ENCODE measurements at regions not wholly inside any gene's neighbourhood (a gene's known extent, or its start where the extent isn't known, plus 50 kb on each side); places are given as distances from the start of the nearest gene placed in this dataset.

GRCh38 chr2:144333143-144333555 is 186.8 kb downstream of the ZEB2 start:
- DNase-seq = no peak

DNA sequence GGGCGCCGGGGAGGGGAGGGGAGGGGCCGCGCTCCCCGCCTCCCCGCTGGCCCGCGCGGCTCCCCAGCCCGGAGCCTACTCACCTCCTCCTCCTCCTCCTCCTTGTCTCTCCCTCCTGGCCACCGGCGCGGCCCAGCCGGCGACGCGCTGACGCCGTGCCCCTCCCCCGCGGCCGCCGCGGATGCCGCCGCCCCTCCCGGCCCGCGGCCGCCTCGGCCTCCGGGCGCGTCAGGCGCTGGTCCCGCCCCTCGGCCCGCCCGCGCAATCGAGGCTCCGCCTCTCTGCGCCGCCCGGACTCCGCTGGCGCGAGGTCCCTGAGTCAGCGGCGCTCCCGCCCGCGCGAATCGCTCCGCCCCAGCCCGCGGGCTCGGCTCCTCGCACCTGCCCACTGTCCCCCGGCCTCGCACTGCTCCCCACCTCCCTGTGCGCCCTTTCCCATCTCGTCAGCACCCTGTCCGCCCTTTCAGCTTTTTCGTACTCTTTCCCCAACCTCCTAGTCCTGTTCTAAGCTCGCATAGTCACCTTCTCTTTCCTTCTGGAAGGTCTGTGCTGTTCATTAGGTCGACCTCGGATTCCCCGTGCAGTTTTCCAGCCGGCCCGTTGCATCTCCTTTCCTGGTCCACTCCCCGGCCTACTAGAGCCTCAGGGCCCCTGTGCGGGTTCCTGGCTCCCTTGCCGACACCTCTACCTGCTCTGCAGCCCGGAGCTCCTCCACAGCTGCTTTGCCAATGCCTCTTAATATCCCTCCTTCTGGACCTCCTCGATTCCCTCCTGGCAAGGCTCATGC is 187.4 kb downstream of the ZEB2 start:
- peak; percentile 83 to 87 for DNase-seq

DNA sequence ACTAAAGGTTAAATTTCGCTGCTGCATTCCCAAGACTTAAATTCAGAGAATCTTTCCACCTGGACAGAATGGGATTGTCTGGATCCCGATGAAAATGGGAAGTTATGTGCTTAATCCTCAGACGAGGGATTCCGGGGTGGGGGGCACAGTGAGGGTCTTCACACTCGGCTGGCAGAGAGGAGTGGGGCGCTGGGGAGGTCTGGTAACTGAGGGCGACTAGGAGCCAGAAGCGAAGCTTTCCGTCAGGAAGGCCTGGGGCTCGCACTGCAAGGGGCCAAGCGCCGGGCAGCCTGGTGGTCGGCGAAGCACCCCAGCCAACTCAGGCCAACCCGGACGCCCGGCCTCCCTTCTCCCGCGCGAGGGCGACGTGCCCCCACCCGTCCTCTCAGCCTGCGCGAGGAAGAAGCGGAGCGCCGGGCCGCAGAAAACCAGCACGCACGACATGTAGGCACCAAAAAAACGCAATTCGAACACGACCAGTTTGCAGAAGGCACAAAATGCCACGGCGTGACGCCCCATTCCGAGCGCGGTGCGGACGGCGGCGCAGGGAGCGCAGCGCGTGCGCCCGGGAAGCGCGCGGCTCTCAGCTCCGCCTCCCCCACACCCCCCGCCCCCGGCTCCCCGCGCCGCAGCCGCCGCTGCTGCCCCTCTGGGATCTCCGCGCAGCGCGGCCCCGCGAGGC is 188.1 kb downstream of the ZEB2 start:
- DNase-seq = no peak

DNA sequence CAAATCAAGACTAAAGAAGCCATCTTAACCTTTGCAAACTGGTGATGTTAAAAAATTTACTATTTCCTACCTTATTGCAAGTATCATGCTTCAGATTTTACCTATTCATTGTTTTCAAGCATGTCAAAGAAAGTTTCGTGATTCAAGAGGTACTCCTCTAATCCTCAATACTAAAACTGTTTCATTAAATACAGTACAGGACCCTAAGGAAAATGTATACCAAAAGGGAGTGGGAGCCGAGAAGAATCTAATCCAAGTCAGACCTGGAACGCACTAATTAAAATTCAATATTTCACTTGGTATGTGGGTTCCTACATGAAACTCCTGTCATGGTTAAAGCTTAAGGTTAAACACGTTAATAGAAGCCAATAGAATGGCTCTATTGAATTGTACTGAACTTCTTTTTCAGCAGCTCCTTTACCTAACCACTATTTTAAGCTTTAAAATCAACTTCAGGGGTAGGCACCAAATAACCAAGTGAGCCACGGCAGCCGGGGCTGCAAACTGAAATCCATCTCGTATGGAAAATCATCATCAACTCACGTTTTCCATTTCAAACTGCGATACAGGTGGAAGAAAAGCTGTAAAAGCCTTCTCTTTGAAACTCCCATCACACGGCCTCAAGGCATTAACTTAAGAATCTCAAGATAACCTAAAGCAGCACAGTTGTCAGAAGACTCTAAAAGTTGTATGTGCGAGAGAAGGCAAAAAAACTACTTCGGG is 188.8 kb downstream of the ZEB2 start:
- DNase-seq = peak in 1 of 2 donors; percentile 12

DNA sequence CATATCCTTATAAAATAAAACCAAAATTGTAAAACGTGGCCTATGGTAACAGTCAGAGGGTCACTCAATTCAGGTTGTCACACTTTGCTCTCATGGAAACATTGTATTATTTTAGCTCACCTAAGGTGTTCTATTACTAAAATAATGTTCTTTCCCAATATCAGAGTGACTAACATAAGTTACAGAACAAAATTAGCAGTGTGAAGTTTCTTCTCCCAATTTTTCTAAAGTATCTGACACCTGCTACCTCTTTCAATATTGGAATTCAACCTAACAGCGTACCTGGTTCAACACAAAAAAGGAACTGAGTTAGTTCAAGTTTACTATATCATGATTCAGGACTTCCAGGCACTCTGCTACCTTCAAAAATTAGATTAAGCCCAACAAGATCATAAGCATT is 190.4 kb downstream of the ZEB2 start:
- no peak for DNase-seq

DNA sequence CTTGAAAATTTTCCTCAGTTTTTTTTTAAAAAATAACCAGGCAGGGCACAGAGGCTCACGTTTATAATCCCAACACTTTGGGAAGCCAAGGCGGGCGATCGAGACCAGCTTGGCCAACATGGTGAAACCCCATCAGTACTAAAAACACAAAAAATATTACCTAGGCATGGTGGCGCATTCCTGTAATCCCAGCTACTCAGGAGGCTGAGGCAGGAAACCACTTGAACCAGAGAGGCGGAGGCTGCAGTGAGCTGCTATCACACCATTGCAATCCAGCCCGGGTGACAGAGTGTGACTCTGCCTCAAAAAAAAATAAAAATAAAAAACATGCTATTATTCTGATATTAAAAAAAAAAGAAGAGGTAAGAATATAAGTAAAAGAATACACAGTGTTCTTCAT is 191.0 kb downstream of the ZEB2 start:
- no peak for DNase-seq

DNA sequence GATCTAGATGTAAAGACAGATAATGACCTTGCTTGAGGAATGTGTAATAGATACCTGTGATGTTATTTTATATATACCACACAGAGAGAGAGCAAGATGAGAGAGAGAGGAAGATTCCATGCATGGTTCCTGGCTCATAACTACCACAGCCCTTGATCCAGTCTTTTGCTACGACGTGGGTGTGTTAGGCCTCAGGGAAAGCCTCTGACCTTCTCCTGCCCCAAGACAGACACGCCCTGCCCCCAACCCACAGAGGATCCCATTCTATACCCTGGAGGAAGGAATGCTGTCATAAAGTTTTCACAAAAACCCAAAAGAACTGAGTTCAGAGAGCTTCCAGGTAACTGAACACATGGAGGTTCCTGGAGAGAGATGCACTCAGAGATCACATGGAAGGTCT is 193.1 kb downstream of the ZEB2 start:
- DNase-seq = no peak

DNA sequence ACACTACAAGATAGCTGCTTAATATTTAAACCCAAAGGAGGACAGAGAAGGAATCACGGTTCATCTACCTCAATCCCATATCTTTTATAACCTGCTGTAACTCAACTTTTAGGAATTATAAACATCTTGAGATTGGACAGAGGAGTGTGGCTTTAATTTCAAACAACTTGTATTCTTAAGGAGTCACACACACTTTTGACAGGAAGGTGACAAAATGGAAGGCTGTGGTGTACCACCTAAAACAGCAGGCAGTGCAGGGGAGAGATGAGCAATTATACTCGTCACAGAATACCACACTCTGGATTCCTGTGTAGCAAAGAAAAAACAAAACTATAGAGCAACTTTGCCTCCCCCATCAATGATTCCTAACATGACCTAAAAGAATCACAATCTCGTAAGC is 194.8 kb downstream of the ZEB2 start:
- DNase-seq = peak in 1 of 2 donors; percentile 11

GRCh38 chr2:144324446-144325045 is 195.4 kb downstream of the ZEB2 start:
- DNase-seq = no peak

GRCh38 chr2:144323946-144324345 is 196.0 kb downstream of the ZEB2 start:
- no peak for DNase-seq

DNA sequence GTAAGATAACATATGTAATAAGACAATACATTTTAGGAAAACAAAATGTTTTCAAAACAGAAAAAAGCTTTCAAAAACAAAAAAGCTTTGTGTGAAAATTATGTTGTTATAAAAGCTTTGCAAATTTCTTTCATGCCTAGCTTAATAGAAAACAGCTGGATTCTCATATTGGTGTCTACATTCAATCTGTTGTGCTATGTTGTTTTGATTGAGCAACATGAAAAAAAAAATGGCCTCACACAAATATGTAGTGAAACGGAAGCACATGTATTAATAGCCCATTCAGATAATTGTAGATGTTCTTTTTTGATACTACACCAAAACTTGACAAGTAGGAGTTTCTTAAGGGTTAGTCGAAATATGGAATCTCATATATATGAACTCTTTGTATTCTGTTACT is 197.5 kb downstream of the ZEB2 start:
- no peak for DNase-seq

- DNase-seq = peak in 1 of 2 donors; percentile 24
Measured at GRCh38 chr2:144320491-144320890, 199.4 kb downstream of the ZEB2 start.

GRCh38 chr2:144317071-144317738 is 202.7 kb downstream of the ZEB2 start:
- DNase-seq = no peak

- no peak for DNase-seq
Measured at GRCh38 chr2:144310889-144311608, 208.9 kb downstream of the ZEB2 start.

- no peak for DNase-seq
Measured at GRCh38 chr2:144310484-144310883, 209.4 kb downstream of the ZEB2 start.

DNA sequence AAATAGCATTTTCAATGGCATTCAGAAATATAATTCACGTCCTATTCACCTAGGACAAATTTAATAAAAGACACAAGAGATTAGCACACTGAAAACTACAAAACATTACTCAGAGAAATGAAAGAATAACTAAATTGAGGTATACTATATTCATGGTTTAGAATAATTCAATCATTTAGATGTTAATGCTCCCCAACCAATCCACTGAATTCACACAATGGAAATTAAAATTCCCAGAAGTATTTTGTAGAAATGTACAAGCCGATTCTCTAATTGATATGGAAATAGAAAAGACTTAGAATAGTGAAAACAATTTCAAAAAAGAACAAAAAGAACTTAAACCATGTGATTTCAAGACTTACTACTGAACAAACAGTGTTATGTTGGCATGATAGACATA is 212.2 kb downstream of the ZEB2 start:
- no peak for DNase-seq

DNA sequence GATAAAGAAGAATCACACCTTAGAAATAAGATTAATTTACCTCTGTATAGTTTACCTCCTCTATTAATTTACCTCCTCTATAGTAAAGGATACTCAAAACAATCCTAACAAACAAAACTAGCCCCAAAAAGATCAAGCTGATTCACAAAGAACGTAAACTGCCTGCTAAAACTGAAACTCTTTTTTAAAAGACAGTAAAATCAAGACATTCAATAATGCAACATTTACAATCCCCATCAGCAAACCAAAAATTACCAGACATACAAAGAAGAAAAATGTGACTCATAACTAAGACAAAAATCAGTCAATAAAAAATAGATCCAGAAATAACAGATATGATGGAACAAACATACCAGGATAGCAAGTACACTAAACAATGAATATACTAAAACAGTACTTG is 215.7 kb downstream of the ZEB2 start:
- DNase-seq = no peak

DNA sequence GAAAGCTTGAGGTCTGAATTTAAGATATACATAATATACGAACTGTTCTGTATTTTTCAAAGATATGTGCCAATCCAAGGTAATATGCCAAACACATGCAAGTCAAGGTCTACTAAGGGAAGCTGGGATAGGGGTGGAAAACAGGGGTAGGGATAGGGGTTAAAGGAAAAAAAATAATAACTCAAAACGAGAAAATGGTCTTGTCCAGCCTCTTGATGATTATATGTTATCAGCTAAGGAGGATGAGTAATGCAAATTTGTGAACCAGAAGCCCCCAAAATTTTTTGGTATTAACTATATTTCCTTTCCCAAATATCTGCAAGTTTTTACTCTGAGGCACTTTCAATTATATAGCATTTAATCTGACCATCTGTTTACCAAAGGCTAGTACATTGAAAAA is 219.3 kb downstream of the ZEB2 start:
- DNase-seq = no peak

DNA sequence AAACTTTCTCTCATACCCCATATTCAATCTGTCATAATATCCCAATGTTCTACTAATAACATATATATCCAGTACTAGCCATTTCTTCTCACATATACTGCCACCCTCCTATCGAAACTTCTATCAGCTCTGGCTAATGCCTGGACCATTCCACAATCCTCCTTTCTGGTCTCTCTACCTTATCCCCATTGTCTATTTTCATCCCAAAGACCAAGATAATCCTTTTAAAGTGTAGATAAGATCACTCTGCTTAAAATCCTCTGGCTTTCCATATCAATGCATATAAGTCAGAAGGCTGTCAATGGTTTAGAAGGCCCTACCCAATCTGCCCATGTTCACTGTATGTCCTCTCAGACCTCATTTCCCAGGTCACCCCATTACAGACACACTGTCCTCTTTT is 229.6 kb downstream of the ZEB2 start:
- no peak for DNase-seq

- no peak for DNase-seq
Measured at GRCh38 chr2:144288438-144288837, 231.5 kb downstream of the ZEB2 start.

DNA sequence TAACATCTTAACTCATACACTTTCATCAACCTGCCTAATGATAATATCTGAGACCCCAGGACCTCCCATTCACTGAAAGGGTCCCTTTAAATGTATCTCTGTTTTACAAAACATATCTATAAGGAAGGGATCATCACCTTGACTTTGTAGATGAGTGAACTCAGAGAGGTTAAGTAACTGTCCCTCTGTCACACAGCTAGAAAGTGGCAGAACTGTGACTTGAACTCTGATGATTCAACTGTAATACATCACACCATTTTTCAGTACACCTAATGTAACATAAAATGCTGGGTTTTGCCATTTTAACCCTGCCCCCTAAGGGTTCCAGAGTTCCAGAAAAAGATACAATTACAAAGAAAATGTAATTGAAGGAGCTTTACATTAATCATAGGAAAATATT is 234.6 kb downstream of the ZEB2 start:
- DNase-seq = no peak

DNA sequence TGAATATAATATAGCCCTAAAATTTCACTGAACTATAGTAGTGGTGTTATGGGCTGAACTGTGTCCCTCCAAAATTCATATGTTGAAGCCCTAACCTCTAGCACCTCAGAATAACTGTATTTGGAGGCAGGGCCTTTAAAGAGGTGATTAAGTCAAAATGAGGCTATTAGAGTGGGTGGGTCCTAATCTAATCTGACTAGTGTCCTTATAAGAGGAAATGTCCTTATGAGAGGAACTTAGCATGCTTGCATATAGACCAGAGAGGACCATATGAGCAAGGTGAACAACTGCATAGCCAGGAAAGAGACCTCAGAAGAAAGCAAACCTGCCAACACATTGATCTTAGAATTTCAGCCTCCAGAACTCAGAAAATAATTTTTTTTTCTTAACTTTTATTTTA is 238.4 kb downstream of the ZEB2 start:
- no peak for DNase-seq

All from stimulated activated CD4-positive, alpha-beta T cell treated with anti-CD3 and anti-CD28 coated beads, Interleukin-2, amount 100 ng/mL, for 48 hours (primary cell).